KMS-11 (cell line): ENCODE measurements at regions not wholly inside any gene's neighbourhood (a gene's known extent, or its start where the extent isn't known, plus 50 kb on each side); places are given as distances from the start of the nearest gene placed in this dataset.

Experiments
- H2AFZ ChIP-seq: fragments of 200-600 bp; sonication (generic); 2 replicates; pipeline ENCODE4 v1.6.1; 2016; ENCODE audit warnings: antibody characterized with exemption, mixed run types, low read depth
- H3K27ac ChIP-seq: fragments of 200-600 bp; sonication (generic); 2 replicates; pipeline ENCODE4 v1.6.1; 2016; ENCODE audit warnings: mild to moderate bottlenecking, mixed run types
- H3K27me3 ChIP-seq: fragments of 200-600 bp; sonication (generic); 2 replicates; pipeline ENCODE4 v1.6.1; 2017; ENCODE audit warnings: mild to moderate bottlenecking, low read depth, mixed run types, moderate library complexity; ENCODE audit not compliant: insufficient read depth
- H3K36me3 ChIP-seq: fragments of 200-600 bp; sonication (generic); 2 replicates; pipeline ENCODE4 v1.6.1; 2017; ENCODE audit warnings: mild to moderate bottlenecking, mixed run types; ENCODE audit not compliant: insufficient read depth
- H3K4me1 ChIP-seq: fragments of 200-600 bp; sonication (generic); 2 replicates; pipeline ENCODE4 v1.6.1; 2016; ENCODE audit warnings: mild to moderate bottlenecking, low read depth, mixed run types; ENCODE audit not compliant: poor library complexity, severe bottlenecking
- H3K4me2 ChIP-seq: fragments of 200-600 bp; sonication (generic); 2 replicates; pipeline ENCODE4 v1.7.0; 2016; ENCODE audit warnings: mild to moderate bottlenecking, mixed run types
- H3K4me3 ChIP-seq: fragments of 200-600 bp; sonication (generic); IDR thresholded peaks from 2 replicates; pipeline ENCODE4 v1.6.1; 2017; ENCODE audit warnings: low read depth, low read length, mixed read lengths; ENCODE audit not compliant: insufficient read depth
- H3K79me2 ChIP-seq: fragments of 200-600 bp; sonication (generic); 2 replicates; pipeline ENCODE4 v1.6.1; 2016; ENCODE audit warnings: low read depth, mixed run types; ENCODE audit not compliant: insufficient read depth
- H3K9ac ChIP-seq: fragments of 200-600 bp; sonication (generic); 2 replicates; pipeline ENCODE4 v1.6.1; 2016; ENCODE audit warnings: mild to moderate bottlenecking, mixed run types
- H4K20me1 ChIP-seq: fragments of 200-600 bp; sonication (generic); 2 replicates; pipeline ENCODE4 v1.6.1; 2016; ENCODE audit warnings: mild to moderate bottlenecking, mixed run types; ENCODE audit not compliant: insufficient read depth
- TF ChIP-seq, protein P1 (sequence below): fragments of 200-600 bp; sonication (generic); conservative IDR thresholded peaks from 2 replicates; pipeline ENCODE4 v1.6.1; 2017; ENCODE audit warnings: low read depth, mild to moderate bottlenecking, antibody characterized with exemption, low read length, moderate library complexity, mixed read lengths

DNA sequence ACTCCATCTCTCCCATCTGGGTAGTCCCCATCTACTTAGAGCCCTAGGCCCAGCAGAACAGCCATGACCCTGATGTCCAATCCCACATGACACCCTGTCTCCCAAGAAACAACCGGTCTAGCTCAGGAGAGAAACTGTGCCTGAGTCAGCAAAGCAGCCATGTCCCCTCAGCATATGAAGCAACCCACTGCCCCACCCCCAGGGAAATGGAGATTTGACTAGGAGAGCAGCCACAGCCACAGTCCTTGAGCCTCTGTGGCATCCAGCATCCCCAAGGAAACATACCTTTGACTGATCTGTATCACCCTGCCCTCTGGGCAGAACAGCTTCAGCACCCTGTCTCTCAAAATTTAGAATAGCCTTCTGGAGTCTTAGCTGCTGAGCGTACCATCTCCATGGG lies 641.9 kb upstream of the FBXO33 start:
- TF ChIP-seq, protein P1, sequence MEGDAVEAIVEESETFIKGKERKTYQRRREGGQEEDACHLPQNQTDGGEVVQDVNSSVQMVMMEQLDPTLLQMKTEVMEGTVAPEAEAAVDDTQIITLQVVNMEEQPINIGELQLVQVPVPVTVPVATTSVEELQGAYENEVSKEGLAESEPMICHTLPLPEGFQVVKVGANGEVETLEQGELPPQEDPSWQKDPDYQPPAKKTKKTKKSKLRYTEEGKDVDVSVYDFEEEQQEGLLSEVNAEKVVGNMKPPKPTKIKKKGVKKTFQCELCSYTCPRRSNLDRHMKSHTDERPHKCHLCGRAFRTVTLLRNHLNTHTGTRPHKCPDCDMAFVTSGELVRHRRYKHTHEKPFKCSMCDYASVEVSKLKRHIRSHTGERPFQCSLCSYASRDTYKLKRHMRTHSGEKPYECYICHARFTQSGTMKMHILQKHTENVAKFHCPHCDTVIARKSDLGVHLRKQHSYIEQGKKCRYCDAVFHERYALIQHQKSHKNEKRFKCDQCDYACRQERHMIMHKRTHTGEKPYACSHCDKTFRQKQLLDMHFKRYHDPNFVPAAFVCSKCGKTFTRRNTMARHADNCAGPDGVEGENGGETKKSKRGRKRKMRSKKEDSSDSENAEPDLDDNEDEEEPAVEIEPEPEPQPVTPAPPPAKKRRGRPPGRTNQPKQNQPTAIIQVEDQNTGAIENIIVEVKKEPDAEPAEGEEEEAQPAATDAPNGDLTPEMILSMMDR, result no peak
- no peaks in the 10 kb centered on the region for H4K20me1 ChIP-seq

DNA sequence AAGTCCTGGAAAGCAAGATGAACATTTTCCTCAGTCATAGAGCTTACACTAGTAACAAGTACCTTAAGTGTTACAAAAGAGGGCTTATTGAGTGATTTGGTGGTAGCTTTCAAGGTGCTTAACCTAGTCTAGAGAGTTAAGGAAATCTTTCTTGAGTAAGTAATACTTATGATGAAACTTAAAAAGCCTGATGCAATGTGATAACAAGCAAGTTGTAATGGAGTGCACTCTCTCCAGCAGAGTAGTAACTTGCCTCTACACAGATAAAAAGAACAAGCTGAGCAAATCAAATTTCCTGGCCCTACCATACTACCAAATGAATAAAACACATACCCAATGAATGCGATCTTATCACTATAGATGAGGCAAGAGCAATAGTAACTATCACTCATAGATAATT lies 639.9 kb upstream of the FBXO33 start:
- Histone ChIP-seq H3K36me3 (no peaks in the 10 kb centered on the region), H3K9ac (no peak overlapping the region), H3K27me3 (no peaks in the 10 kb centered on the region), H4K20me1 (no peaks in the 10 kb centered on the region), H3K27ac (no peak overlapping the region), H2AFZ (no peak overlapping the region), H3K4me1 (no peaks in the 10 kb centered on the region), H3K4me2 (no peak overlapping the region), H3K79me2 (no peaks in the 10 kb centered on the region), H3K4me3 (no peak overlapping the region)
- TF ChIP-seq, protein P1, result no peak

More for the DNA sequence above, 641.9 kb upstream of the FBXO33 start:
- Histone ChIP-seq H3K4me2 (no peak overlapping the region), H3K36me3 (no peaks in the 10 kb centered on the region), H3K27me3 (no peaks in the 10 kb centered on the region), H2AFZ (no peak overlapping the region), H3K4me3 (no peak overlapping the region), H3K79me2 (no peaks in the 10 kb centered on the region), H3K9ac (no peak overlapping the region), H3K4me1 (no peaks in the 10 kb centered on the region), H3K27ac (no peak overlapping the region)

DNA sequence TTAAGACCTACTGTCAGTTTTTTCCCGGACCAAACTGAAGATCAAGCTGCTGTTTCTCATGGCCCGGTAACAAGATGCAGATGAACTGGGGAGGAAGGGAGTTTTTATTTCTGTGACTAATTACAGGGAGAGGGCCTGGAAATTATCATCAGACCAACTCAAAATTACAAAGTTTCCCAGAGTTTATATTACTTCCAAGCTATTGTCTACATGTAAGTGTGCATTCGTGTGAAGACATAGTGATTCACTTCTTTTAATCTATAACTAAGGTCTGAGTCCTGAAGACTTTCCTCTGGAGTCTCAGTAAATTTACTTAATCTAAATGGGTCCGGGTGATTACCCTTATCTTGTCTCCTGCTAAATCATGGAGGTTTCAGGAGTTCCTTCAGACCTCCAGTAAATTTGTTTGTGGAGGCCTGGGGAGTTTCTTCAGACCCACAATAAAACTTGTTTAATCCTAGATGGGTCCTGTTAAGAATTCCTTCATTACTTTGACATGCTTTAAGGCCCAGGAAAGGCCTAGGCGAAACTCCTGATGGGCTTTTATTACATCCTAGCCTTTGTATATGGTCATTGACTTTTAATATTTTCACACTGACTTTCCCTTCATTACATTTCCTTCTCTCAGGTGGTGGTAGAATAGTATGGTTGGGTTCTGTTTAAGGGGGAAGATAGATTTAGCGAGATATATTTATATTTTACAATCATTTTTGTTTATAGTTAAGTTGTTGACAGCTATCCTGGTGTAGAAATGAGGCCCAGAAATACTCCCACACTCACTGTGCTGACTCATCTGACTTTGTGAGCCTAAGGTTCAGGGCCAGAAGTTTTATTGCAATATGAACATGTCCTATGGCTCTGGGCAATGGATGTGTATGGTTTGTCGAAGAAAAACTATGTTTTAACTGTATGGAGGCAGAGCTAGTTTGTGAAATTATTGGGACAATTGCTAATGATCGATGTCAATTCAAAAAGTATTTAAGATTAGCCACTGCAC lies 627.0 kb upstream of the FBXO33 start:
- Histone ChIP-seq H3K9ac (no peak overlapping the region), H2AFZ (no peak overlapping the region)

DNA sequence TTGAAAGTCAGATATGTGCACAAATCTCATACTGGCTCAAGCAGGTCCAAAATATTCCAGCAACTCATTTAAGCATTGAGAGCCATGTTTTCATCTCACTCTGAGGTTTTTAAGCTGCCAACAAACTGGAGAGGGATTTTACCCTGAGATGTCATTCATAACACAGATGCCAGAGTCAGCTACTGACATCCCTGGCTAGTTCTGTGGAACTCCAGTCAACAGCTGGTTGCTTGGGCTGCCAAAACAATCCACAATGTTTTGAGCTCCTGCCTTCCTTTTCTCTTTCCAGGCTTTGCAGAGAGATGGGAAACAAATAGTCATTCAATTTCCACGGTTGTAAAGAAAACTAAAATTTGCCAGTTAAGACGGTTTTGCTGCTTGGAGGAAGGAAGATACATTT lies 621.2 kb upstream of the FBXO33 start:
- Histone ChIP-seq H3K4me2 (no peak overlapping the region), H3K27ac (no peak overlapping the region), H3K79me2 (no peaks in the 10 kb centered on the region), H3K27me3 (no peaks in the 10 kb centered on the region), H2AFZ (no peak overlapping the region), H3K4me1 (no peaks in the 10 kb centered on the region), H3K4me3 (no peak overlapping the region), H3K9ac (no peak overlapping the region), H4K20me1 (no peaks in the 10 kb centered on the region), H3K36me3 (no peaks in the 10 kb centered on the region)
- TF ChIP-seq, protein P1, result no peak

More for the DNA sequence above, 627.0 kb upstream of the FBXO33 start:
- Histone ChIP-seq H3K27ac (no peak overlapping the region), H3K27me3 (no peaks in the 10 kb centered on the region), H3K4me2 (no peak overlapping the region), H4K20me1 (no peaks in the 10 kb centered on the region), H3K36me3 (no peaks in the 10 kb centered on the region), H3K4me1 (no peaks in the 10 kb centered on the region), H3K4me3 (no peak overlapping the region), H3K79me2 (no peaks in the 10 kb centered on the region)
- TF ChIP-seq, protein P1, result no peak
